HG02588 (cell line): ENCODE measurements at regions not wholly inside any gene's neighbourhood (a gene's known extent, or its start where the extent isn't known, plus 50 kb on each side); places are given as distances from the start of the nearest gene placed in this dataset.
"Not testable (repeated sequence)": the region's sequence is repeated elsewhere in the genome, so short reads cannot be mapped to it uniquely, and the experiment has no call there.

Experiments
- ATAC-seq: cut with Tn5 transposase; IDR thresholded peaks from one replicate; pipeline ENCODE4 v1.9.1; 2021; ENCODE audit warnings: mild to moderate bottlenecking, moderate library complexity; ENCODE audit not compliant: unreplicated experiment

DNA sequence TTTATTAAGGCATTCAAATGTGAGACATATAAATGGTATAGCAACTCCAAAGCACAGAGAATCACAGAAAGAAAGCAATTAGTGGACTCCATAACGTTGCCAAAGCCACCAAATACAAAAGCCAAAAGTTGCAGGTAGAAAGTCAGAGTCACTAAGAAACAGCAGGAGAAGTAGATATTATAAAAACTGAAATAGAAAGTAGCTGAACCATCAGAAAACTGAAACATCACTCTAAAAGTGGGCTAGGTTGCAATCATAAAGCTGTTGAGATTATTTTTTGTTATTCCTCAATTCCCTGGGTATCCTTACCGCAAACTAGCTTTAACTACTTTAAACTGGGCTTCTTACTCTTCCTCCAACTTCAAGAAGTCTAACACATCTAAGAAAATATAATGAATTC, 108.1 kb upstream of the ARRDC3 start:
- no peak for ATAC-seq

DNA sequence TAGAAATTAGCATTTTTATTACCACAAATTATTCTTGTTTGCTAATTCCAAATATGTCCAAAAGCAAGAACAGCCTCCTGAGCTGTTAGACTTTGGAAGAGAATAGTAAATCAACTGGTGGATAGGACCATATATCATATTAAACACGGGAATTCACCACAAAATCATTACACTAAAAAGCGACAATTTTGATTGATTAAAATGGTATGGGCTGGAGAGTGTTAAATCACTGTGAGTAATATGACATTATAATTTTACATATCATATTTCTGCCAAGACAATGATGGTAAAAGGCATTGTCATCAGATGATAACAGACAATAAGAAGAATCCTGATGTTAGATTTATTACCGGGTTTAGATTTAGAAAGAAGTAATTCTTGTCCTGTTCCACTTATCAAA, 107.2 kb upstream of the ARRDC3 start:
- ATAC-seq, result no peak

DNA sequence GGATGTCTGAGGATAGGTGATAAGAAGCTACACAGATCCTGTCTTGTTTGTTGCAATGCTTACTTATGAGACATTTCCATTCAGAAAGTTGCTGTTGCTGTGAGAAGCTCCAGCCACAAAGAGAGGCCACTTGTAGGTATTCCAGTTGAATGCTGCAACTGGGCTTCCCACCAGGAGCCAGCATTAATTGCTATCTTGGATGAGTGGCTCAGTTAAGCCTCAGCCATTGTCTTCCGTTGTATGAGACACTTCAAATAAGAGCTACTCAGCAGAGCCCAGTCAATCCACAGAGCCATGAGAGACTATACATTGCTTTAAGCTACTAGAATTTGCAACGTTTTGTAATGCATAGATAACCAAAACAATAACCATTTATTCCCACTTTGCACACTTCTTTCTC, 104.3 kb upstream of the ARRDC3 start:
- ATAC-seq, result no peak

DNA sequence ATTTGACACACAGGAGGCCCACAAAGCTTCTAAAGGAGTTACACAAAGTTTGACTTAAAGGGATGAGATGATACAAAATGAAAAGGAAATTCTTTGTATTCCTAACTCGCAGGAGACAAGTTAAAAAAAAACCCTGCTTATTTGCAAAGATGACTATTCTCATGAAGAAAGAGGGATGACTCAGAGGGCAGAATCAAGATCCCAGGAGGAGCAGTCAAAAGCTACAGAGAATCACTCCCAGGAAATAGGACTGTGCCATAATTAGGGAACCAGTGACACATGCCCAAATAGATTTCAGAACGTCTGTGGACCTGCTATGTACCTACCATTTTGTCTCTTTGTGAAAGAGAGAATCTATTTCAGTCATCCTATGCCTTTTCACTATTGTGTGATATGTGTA, 103.5 kb upstream of the ARRDC3 start:
- ATAC-seq, result no peak

DNA sequence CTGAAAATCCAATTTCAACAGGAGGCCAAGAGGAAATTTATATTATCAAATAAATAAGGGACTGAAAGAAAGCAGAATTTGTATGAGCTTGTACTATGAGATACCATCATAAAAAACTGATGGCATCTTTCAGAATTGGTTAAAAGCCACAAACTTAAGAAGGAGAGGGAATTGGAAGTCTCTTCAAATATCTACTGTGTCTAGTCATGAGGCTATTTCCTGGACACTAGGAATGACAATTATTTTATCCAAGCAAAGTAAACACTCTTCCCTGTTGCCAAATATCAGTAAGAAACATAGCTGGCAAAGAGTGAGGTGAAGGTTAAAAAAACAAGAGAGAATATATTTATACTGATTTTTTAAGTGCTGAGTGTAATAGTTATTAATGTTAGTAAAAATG, 101.5 kb upstream of the ARRDC3 start:
- no peak for ATAC-seq

DNA sequence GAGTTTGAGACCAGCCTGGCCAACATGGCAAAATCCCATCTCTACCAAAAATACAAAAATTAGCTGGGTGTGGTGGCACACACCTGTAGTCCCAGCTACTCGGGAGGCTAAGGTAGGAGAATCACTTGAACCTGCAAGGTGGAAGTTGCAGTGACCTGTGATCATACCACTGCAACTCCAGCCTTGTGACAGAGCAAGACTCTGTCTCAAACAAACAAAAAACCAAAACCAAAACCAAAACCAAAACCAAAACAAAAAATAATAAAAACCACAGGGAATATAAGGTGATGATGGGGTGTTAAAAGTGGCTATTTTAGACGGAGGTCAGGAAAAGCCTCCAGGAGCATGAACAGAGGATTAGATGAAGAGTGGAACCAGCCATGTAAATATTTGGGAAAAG, 96.3 kb upstream of the ARRDC3 start:
- not testable (repeated sequence) for ATAC-seq

DNA sequence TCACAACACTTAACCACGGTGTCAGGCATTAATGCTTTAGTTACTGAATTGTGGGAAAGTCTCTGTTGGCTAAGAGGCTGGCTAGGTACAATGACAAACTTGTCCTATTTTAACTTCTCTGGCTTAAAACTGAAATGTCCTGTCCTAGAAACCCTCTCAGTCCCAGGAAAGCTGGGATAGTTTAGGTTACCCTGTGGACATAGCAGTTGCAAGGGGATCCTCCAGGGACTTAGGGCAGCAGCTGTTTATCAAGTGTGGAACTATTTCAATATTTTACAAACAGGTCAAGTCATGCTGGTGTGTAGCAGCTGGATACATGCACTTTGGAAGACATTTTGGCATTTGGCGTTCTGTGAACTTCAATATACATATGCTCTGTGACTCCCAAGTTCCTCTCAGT, 95.0 kb upstream of the ARRDC3 start:
- ATAC-seq, result no peak

DNA sequence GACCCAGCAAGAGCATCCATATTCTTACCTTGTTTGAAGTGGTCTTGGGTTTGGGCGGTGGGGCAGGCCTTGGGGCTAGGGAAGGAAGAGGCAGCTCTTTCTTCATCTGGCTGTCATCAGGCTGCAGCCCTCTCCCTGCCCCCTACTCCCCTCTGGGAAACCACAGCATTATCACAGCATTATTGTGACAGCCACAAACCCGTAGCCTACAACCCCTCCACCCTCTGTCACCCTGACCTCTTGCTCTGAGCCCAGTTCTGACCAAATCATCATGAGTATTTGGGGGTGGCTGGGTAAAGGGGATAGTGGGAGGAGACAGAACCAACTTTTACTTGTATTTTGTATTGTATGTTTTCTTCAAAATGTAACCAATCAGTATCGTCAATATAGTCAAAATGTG, 94.3 kb upstream of the ARRDC3 start:
- no peak for ATAC-seq

DNA sequence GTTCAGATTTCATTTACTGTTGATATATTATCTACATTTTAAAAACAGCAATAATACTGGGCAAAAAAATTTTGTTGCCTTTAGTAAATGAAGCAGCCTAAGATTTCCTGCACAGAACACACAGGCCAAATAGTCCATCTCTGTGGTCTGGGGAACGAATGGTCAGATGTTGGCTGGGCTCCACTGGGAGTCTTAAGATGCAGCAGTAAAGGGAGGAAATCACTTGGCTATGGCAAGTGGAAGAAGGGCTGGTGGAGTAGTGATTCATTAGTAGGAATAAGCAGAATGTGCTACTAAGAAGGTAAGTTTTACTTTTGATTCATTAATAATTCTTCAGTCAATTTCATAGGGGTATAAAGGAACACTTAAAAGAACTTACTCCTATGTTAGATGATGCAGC, 91.1 kb upstream of the ARRDC3 start:
- ATAC-seq, result no peak

DNA sequence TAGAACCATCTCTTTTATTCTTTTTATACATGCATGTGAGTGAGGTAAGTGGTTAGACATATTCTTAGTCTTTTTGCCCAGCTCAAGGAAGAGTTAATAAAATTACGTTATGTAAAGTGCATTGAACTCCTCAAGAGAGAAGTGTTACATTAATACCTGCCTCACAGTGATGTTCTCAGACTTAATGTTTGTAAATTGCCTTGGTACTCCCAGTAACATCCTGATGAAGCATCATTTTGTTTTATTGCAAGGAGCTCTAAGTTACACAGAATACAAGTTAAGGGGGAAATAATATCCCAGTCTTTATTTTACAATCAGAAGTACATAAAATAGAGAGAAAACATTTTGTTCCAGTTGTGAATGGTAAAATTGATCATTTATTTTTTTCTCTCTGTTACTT, 89.5 kb upstream of the ARRDC3 start:
- ATAC-seq, result no peak

DNA sequence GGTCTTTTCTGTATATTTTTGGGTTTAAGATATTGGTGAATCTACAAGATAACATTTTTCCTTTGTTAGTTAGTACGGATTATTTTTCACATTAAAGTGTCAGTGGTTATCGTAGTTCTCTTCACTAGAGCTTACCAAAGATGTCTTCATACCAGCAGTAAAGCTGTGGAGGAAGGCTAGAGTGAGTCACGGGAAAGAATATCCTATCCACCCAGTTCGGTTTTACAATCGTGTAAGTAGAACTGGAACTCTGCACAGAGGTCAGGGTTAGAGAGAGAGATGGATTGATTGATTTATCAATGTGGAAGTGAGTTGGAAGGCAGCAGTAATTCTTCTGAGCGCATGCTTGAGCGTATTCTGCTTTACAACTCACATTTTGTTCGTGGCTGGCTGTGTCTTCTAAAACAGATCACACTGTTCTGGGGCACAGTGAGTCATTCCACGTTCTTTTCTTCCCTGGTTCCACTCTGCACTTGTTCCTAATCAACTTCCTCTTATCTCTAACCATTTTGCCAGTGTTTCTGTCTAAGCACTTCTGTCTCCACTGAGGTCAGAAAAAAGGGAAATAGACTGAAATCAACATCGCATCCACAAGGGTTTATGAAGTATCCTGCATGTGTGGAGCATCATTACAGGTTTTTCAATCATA, 86.5 kb upstream of the ARRDC3 start:
- ATAC-seq, result no peak

DNA sequence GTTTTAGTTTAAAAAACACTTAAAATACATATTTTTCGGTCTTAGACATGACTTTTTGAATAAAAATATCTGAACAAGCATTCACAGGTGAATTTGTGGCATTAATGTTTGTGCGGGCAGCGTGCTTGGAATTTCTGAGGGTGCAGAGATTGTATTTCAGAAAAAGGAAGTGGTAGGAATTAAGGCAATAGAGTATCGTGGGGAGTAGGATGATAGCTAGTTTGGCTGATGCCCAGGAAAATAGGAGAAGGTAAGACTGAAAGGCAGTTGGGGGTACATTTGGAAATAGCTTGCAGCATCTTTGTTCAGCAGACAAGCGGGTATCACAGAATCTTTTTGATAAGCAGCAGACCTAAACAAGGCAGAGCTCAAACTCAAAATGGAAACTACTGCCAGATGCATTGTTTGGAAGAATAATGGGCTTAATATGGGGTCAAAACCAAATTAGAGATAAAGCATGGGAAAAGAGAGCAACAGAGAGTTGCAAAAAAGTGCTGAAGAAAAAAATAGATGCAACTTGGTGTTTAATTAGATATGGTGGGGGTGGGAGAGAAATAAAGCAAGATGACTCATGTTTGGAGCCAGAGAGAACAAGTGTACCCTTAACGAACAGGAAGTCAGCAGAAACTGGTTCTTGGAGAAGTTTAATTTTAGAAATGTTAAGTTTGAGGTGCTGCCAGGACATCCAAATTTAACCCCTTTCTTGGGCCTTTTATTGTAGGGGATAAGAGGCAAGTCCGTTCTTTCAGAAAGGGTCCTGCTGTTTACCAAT, 85.7 kb upstream of the ARRDC3 start:
- ATAC-seq, result no peak

DNA sequence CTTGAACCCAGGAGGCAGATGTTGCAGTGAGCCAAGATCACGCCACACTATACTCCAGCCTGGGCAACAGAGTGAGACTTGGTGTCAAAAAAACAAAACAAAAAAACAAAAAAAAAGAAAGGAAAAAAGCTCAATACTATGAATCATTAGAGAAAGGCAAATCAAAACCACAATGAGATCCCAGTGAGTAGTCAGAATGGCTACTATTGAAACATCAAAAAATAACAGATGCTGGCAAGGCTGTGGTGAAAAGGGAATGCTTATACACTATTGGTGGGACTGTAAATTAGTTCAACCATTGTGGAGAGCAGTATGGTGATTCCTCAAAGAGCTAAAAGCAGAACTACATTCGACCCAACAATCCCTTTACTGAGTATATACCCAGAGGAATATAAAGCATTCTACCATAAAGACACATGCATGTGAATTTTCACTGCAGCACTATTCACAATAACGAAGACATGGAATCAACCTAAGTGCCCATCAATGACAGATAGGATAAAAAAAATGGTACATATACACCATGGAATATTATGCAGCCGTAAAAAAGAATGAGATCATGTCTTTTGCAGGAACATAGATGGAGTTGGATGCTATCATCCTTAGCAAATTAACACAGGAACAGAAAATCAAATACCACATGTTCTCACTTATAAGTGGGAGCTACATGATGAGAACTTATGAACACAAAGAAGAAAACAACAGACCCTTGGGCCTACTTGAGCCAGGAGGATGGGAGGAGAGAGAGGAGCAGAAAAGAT, 81.9 kb upstream of the ARRDC3 start:
- ATAC-seq, result no peak

DNA sequence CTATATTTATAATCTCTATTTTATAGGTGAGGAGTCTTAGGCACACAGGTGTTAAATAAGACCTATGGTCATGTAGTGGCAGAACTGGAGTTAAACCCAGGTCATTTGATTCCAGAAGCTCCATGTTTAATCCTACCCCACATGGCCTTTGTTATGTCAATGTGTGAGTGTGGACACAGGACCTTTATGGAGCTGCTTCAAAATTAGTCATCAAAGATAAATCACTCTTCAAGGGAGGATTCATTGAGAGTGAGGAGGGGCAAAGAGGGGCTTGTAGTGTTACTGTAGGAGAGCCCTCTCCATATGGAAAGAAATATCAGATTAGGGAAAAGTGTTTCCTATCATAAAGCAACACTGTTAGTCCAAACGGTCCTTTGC, 74.6 kb upstream of the ARRDC3 start:
- ATAC-seq, result no peak

DNA sequence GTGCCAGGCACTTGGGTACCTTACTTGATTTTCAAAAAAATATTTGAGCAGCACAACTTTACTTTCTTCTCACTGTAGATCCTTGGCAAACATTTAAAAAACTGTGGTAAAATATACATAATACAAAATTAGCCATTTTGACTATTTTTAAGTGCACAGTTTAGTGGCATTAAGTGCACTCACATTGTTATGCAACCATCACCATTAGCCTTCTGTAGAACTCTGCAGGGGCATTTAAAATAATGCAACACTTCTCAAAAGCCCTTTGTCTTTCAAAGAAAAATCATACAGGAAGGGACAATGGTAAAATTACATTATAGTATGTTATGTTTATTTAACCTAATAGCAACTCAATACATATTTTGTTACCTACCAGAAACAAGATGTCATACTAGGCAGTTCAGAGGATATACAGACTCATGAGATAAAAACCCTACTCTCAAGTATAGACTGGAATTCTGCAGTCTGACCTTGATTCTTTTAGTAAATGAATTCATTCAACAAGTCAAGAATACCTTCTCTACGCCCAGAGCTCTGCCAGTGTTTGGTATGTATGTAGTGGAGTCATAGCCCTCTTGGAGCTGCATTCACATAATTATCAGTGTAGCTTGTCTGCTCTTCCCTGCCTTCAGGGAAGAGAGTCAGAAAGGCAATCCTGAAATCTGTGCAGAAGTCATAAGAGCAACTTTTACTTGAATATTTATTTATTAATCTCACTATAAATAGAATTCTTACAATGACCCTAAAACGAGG, 74.0 kb upstream of the ARRDC3 start:
- no peak for ATAC-seq

DNA sequence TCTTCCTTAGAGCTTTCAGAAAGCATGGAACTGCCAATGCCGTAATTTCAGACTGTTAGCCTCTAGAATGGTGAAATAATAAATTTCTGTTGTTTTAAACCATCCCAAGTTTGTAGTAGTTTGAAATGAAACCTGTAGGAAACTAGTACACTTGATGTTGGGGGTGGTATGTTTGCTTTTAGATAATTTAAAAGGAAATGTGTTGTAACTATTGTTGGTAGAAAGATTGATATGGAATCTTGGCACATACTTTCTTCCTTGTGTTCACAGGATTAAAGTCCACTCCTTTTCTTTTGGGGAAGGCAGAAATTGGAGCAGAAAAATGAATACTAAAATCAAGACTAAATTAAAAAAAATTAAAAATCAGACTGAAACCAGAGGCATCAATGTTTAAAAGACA, 66.0 kb upstream of the ARRDC3 start:
- ATAC-seq, result no peak

DNA sequence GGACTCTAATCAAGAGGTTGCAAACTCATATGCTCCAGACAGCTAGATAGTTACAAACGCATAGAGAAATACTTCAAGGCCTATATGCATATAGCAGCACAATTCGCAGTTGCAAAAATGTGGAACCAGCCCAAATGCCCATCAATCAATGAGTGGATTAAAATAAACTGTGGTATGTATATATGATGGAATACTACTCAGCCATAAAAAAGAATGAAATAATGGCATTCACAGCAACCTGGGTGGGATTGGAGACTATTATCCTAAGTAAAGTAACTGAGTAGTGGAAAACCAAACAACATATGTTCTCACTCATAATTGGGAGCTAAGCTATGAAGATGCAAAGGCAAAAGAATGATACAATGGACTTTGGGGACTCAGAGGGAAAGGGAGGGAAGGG, 65.0 kb upstream of the ARRDC3 start:
- not testable (repeated sequence) for ATAC-seq

DNA sequence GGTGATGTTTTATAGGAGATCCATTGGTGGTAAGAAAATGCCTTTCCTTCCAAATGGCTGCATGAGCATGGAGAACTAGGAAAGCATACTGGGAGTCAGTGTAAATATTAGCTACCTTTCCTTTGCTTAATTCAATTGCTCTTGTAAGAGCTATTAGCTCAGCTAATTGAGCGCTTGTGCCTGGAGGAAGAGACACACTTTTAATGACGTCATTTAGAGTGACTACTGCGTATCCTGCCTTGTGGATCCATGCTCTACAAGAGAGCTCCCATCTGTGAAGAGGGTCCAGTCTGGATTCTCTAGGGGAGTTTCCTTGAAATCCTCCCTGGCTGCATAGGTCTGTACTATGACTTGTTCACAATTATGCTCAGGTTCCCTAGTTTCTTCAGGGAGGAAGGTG, 63.8 kb upstream of the ARRDC3 start:
- not testable (repeated sequence) for ATAC-seq

DNA sequence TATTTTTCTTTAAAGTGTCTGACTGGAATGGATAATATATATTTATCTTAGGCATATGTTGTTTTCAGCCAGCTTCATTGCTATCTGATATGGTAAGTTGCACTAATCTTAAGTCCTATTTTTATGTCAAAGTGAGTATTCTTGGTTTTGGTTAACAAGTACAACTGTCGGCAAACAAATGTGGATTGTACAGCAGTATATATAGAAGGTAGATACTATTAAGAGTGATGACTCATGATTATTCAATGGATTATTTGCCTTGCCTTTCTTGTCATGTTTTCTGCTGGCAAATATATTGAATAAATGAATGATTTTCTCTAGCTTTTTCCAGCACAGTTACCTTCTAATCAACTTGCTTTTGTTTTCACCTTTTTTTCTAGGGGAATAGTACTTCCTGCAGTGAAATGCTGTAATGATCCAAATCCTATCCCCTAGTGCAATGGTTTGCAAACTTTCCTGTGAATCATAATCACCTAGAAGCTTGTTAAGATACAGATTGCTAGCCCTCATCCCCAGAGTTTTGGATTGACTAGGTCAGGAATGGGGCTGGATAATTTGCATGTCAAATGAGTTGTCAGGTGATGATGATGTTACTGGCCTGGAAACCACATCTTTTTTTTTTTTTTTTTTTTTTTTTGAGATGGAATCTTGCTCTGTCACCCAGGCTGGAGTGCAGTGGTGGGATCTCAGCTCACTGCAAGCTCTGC, 60.8 kb upstream of the ARRDC3 start:
- ATAC-seq, result no peak

DNA sequence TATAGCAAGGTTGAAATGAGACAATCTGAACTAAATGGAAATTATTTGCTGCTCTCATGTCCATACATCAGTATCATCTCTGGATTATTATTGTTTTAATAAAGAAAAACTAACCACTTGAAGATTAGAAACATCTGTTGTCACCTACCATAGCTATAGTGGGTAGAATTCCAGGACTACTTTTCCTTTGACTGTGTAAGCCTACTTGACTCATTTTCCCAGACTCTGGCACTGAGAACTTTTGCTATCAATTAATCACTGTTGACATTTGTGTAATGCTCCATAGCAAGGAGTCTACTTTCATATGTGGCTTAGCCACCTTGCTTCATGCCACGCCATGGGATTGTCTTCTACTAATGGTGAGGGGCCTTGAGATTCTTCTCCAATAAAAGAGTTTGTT, 59.9 kb upstream of the ARRDC3 start:
- no peak for ATAC-seq

DNA sequence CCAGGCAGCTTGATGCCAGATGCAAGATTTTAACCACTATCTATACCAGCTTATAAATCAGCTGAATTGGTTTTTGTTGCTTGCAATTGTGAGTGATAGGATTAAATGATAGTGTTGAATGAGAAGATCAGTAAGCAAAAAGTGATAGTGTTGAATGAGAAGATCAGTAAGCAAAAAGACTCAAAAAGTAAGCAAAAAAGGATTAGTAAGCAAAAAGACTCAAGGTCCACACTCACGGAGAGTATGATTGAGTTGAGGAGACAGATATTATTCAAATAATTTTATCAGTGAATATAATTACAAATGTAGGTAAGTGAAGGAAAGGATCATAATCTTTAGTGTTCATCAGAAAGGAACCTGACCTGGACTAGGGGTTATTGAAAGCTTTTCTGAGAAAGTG, 58.0 kb upstream of the ARRDC3 start:
- no peak for ATAC-seq
